Lung microvascular endothelial cell (primary cell): ENCODE measurements at regions not wholly inside any gene's neighbourhood (a gene's known extent, or its start where the extent isn't known, plus 50 kb on each side); places are given as distances from the start of the nearest gene placed in this dataset.
A peak's percentile ranks its signal among the peaks of the same experiment; 100 is the strongest.
"Not testable (repeated sequence)": the region's sequence is repeated elsewhere in the genome, so short reads cannot be mapped to it uniquely, and the experiment has no call there.

Source experiments
- DNase-seq, 2 donors: peaks; one replicate each; pipeline versions ENCODE4 v3.0.0 to v3.0.0-alpha.2; 2010; ENCODE audit warnings: low read depth in 2 of 2

GRCh38 chr20:48329676-48330664 lies 497.8 kb downstream of the PREX1 start:
- DNase-seq = peak; percentile 36 to 78

- DNase-seq = no peak
These were observed 498.7 kb downstream of the PREX1 start for GRCh38 chr20:48329031-48329615.

GRCh38 chr20:48327848-48328247 lies 500.0 kb downstream of the PREX1 start:
- DNase-seq = not testable (repeated sequence)

GRCh38 chr20:48326868-48327267 lies 500.9 kb downstream of the PREX1 start:
- DNase-seq = no peak

- DNase-seq = no peak
These were observed 501.4 kb downstream of the PREX1 start for GRCh38 chr20:48326434-48326691.

- no peak for DNase-seq
These were observed 502.0 kb downstream of the PREX1 start for GRCh38 chr20:48325656-48326433.

- no peak for DNase-seq
These were observed 503.1 kb downstream of the PREX1 start for GRCh38 chr20:48324744-48325143.

GRCh38 chr20:48321271-48321670 lies 506.5 kb downstream of the PREX1 start:
- no peak for DNase-seq

- no peak for DNase-seq
These were observed 507.7 kb downstream of the PREX1 start for GRCh38 chr20:48319943-48320584.

GRCh38 chr20:48317578-48317977 lies 510.2 kb downstream of the PREX1 start:
- DNase-seq = no peak

GRCh38 chr20:48314925-48315592 lies 512.7 kb downstream of the PREX1 start:
- DNase-seq = no peak

- DNase-seq = no peak
These were observed 514.5 kb downstream of the PREX1 start for GRCh38 chr20:48313324-48313723.

GRCh38 chr20:48311956-48312355 lies 515.8 kb downstream of the PREX1 start:
- no peak for DNase-seq

GRCh38 chr20:48310305-48310704 lies 517.5 kb downstream of the PREX1 start:
- DNase-seq = no peak

GRCh38 chr20:48309293-48309692 lies 518.5 kb downstream of the PREX1 start:
- DNase-seq = no peak

- DNase-seq = no peak
These were observed 518.9 kb downstream of the PREX1 start for GRCh38 chr20:48308882-48309281.

- no peak for DNase-seq
These were observed 519.5 kb downstream of the PREX1 start for GRCh38 chr20:48308232-48308781.

- no peak for DNase-seq
These were observed 520.5 kb downstream of the PREX1 start for GRCh38 chr20:48307277-48307676.

GRCh38 chr20:48302844-48303542 lies 517.7 kb upstream of the SULF2 start:
- no peak for DNase-seq

- no peak for DNase-seq
These were observed 516.9 kb upstream of the SULF2 start for GRCh38 chr20:48302149-48302548.
